C4-2B (cell line): ENCODE measurements at regions not wholly inside any gene's neighbourhood (a gene's known extent, or its start where the extent isn't known, plus 50 kb on each side); places are given as distances from the start of the nearest gene placed in this dataset.

Experiments used
- ZFX ChIP-seq: fragments of 450-650 bp; IDR thresholded peaks from 2 replicates; pipeline ENCODE4 v1.6.1; 2017
- TF ChIP-seq, protein P1 (sequence below): fragments of 450-650 bp; conservative IDR thresholded peaks from 2 replicates; pipeline ENCODE4 v1.5.1; 2017; ENCODE audit warnings: mild to moderate bottlenecking

DNA sequence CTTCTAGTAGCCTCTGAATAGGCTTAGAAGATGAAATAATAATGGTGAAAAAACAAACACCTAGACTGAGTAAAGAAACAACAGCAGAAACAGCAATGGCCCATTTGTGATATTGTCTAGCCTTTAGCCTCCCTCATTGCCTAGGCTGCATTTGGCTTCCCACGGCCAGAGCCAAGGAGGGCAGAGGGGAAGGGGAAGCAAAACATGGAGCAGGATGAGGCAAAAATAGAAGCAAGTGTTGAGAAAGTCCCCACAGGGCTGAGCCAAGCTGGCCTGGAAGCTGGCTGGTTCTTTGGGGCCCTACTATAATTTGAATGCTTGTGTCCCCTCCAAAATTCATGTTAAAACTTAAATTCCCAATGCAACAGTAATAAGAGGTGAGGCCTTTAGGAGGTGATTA is 60.2 kb upstream of the KSR1 start:
- TF ChIP-seq, protein P1, sequence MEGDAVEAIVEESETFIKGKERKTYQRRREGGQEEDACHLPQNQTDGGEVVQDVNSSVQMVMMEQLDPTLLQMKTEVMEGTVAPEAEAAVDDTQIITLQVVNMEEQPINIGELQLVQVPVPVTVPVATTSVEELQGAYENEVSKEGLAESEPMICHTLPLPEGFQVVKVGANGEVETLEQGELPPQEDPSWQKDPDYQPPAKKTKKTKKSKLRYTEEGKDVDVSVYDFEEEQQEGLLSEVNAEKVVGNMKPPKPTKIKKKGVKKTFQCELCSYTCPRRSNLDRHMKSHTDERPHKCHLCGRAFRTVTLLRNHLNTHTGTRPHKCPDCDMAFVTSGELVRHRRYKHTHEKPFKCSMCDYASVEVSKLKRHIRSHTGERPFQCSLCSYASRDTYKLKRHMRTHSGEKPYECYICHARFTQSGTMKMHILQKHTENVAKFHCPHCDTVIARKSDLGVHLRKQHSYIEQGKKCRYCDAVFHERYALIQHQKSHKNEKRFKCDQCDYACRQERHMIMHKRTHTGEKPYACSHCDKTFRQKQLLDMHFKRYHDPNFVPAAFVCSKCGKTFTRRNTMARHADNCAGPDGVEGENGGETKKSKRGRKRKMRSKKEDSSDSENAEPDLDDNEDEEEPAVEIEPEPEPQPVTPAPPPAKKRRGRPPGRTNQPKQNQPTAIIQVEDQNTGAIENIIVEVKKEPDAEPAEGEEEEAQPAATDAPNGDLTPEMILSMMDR = no peak
- TF ChIP-seq ZFX = no peak
